HFFc6 (cell line): ENCODE measurements at regions not wholly inside any gene's neighbourhood (a gene's known extent, or its start where the extent isn't known, plus 50 kb on each side); places are given as distances from the start of the nearest gene placed in this dataset.

Source experiments
- DNase-seq: peaks from one replicate; pipeline ENCODE4 v3.0.0-alpha.2; 2018
- H3K27ac Mint-ChIP-seq: 2 replicates; pipeline ENCODE4 v1.8.0; 2020; ENCODE audit warnings: mild to moderate bottlenecking, mixed read lengths
- H3K27me3 Mint-ChIP-seq: 2 replicates; pipeline ENCODE4 v1.8.0; 2021; ENCODE audit warnings: mild to moderate bottlenecking, moderate library complexity, mixed read lengths; ENCODE audit not compliant: insufficient read depth
- H3K36me3 Mint-ChIP-seq: 2 replicates; pipeline ENCODE4 v1.8.0; 2021; ENCODE audit warnings: low read depth, mixed read lengths
- H3K4me1 Mint-ChIP-seq: 2 replicates; pipeline ENCODE4 v1.8.0; 2020; ENCODE audit warnings: low read depth, mixed read lengths
- H3K4me3 Mint-ChIP-seq: 2 replicates; pipeline ENCODE4 v1.8.0; 2020; ENCODE audit warnings: mild to moderate bottlenecking, moderate library complexity, mixed read lengths
- H3K9me3 Mint-ChIP-seq: 2 replicates; pipeline ENCODE4 v1.8.0; 2020; ENCODE audit warnings: mild to moderate bottlenecking, mixed read lengths
- CTCF ChIP-seq: fragments of 200-600 bp; sonication (generic); IDR thresholded peaks from 2 replicates; pipeline ENCODE4 v1.5.0; 2021; ENCODE audit warnings: antibody characterized with exemption, mild to moderate bottlenecking

GRCh38 chr6:18904681-18905080 lies 517.5 kb downstream of the RNF144B start:
- no peaks in the 10 kb centered on the region for H3K27me3 Mint-ChIP-seq
- peaks cover 27% of the 10 kb centered on the region for H3K9me3 Mint-ChIP-seq
- no peak overlapping the region for H3K4me3 Mint-ChIP-seq
- no peaks in the 10 kb centered on the region for H3K36me3 Mint-ChIP-seq
- DNase-seq, result no peak
- H3K4me1 Mint-ChIP-seq, result no peaks in the 10 kb centered on the region
- TF ChIP-seq CTCF, result no peak
- no peak overlapping the region for H3K27ac Mint-ChIP-seq

DNA sequence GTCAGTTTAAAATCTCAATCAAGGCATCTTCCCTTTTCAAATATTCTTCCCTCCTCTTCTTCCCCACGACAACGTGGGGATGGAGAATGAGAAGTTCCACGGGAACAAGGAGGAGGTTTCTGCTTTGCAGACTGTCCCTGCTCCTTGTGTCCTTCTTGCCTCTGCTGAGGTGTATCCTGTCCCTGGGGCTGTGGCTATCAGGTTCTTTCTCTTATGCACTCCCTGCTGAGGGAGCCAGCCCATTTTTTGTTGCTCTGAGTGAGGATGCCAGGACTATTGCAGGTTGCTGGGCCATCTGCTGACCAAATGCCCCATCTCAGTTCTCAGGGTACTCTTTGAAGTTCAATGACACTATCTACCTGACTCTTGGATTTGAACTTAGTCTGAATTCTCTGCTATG lies 533.6 kb downstream of the RNF144B start:
- H3K4me1 Mint-ChIP-seq, result no peaks in the 10 kb centered on the region
- H3K27me3 Mint-ChIP-seq, result no peaks in the 10 kb centered on the region
- no peak overlapping the region for H3K4me3 Mint-ChIP-seq
- H3K27ac Mint-ChIP-seq, result no peak overlapping the region
- no peak for TF ChIP-seq CTCF
- no peak for DNase-seq
- no peaks in the 10 kb centered on the region for H3K36me3 Mint-ChIP-seq
- peaks cover 43% of the 10 kb centered on the region for H3K9me3 Mint-ChIP-seq

DNA sequence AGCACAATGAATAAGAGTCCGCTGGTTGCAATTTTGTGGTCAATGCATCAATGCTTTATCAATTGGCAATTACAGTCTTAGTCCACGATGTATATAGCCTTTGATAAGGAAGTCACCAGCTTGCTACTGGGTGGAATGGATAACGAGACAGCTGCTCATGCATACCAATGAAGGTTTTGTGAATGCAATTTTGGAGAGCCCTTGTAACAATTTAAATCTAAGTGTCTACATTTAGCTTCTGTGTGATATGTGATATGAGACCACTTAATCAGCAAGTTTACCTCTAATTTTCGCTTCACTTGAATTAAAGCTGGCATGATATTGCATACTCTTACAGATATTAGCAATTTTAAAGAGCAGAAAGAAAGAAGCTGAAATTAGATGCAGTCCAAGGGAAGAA lies 543.9 kb downstream of the RNF144B start:
- H3K9me3 Mint-ChIP-seq, result peaks cover 28% of the 10 kb centered on the region
- H3K27ac Mint-ChIP-seq, result no peak overlapping the region
- H3K4me3 Mint-ChIP-seq, result no peak overlapping the region
- no peaks in the 10 kb centered on the region for H3K36me3 Mint-ChIP-seq
- no peak for DNase-seq
- H3K27me3 Mint-ChIP-seq, result peaks cover 1% of the 10 kb centered on the region; the same call in 1 of the 2 replicates
- TF ChIP-seq CTCF, result no peak
- H3K4me1 Mint-ChIP-seq, result no peaks in the 10 kb centered on the region

DNA sequence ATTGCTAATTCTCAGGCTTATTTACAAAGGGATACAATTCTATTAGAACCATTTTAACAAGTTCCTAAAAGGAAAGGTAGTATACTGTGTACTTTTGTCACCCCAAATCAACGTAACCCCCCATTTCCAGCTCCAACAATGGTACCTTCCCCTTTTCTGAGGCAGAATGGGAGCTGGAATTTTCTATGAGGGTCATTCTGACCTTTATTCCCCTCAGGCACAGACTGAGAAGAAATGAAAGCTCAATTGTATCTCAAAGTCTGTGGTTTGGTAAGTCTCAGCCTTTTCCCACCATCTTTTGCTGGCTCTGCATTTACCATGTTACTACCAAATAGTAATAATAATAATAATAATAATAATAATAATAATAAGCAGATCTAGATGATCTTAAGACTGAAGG lies 571.0 kb downstream of the RNF144B start:
- no peak overlapping the region for H3K4me3 Mint-ChIP-seq
- no peak for DNase-seq
- H3K27me3 Mint-ChIP-seq, result no peaks in the 10 kb centered on the region
- H3K27ac Mint-ChIP-seq, result no peak overlapping the region
- no peaks in the 10 kb centered on the region for H3K36me3 Mint-ChIP-seq
- no peak for TF ChIP-seq CTCF
- no peaks in the 10 kb centered on the region for H3K4me1 Mint-ChIP-seq
- peaks cover 25% of the 10 kb centered on the region for H3K9me3 Mint-ChIP-seq

DNA sequence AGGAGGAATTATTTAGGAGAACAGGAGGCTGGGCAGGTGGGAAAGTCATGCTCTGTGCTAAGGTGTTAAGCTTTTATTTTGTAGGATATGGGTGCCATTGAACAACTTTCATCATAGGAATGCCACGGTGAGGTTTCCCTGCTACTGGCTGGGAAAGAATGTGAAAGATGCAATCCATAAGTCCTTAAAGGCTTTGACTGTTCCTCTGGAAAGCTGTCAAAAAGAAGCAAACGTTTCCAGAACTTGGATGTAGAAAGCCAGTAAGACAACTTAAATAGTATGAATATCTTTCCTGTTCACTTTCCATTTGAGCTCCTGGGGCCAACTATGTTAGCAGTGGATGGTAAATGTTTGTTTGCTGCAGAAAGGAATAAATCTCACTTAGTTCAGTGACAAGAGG lies 574.4 kb downstream of the RNF144B start:
- Mint-ChIP-seq H3K27ac (no peak overlapping the region), H3K36me3 (0 out of 2 replicates have a peak, but pooled peaks cover 4% of the 10 kb centered on the region), H3K4me1 (no peaks in the 10 kb centered on the region), H3K27me3 (peaks cover 4% of the 10 kb centered on the region; the same call in 1 of the 2 replicates), H3K4me3 (no peak overlapping the region), H3K9me3 (peaks cover 43% of the 10 kb centered on the region)
- no peak for DNase-seq
- no peak for TF ChIP-seq CTCF

DNA sequence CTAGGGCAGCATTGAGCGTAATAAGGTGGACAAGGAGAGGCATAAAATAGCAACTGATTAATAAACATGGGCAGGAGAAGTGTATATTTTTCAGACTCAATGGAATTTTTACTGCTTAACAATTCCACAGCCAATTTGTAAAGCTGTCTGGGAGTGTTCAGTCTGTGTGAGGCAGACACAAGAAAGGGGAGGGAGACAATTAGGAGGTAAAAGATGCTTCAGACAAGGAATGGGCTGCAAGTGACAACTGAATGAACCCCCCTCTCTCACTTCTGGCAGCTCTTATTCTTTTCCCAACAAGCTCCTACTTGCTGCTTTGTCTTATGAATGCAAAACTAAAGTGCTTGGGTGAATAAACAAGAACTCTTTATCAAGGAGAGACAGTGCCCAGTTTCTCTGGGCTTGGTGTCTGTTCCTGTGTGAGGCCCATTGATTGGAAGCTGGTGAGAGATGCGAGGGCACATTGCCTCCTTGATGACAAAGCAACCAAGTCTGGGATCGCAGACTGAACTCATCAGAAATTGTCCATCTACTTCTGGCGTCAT lies 575.3 kb downstream of the RNF144B start:
- Mint-ChIP-seq H3K4me1 (no peaks in the 10 kb centered on the region), H3K4me3 (no peak overlapping the region), H3K36me3 (0 out of 2 replicates have a peak, but pooled peaks cover 4% of the 10 kb centered on the region), H3K9me3 (peaks cover 39% of the 10 kb centered on the region), H3K27me3 (peaks cover 4% of the 10 kb centered on the region; the same call in 1 of the 2 replicates), H3K27ac (no peak overlapping the region)
- no peak for DNase-seq
- TF ChIP-seq CTCF, result no peak
